Neural crest cell (in vitro differentiated cells): ENCODE measurements at regions not wholly inside any gene's neighbourhood (a gene's known extent, or its start where the extent isn't known, plus 50 kb on each side); places are given as distances from the start of the nearest gene placed in this dataset.
A peak's percentile ranks its signal among the peaks of the same experiment; 100 is the strongest.

Experiments
- DNase-seq: peaks from one replicate; pipeline ENCODE4 v3.0.0; 2021; ENCODE audit warnings: low read depth, mixed read lengths, low spot score
- H3K27ac Mint-ChIP-seq: one replicate; pipeline ENCODE4 v1.8.0; 2021; ENCODE audit warnings: mild to moderate bottlenecking, mixed read lengths; ENCODE audit not compliant: unreplicated experiment
- H3K27me3 Mint-ChIP-seq: 2 replicates; pipeline ENCODE4 v1.8.0; 2021; ENCODE audit warnings: low read depth, mild to moderate bottlenecking, mixed read lengths
- H3K36me3 Mint-ChIP-seq: 2 replicates; pipeline ENCODE4 v1.8.0; 2021; ENCODE audit warnings: low read depth, mild to moderate bottlenecking, mixed read lengths
- H3K4me1 Mint-ChIP-seq: 2 replicates; pipeline ENCODE4 v1.8.0; 2021; ENCODE audit warnings: mixed read lengths
- H3K4me3 Mint-ChIP-seq: one replicate; pipeline ENCODE4 v1.8.0; 2021; ENCODE audit warnings: mild to moderate bottlenecking, mixed read lengths
- H3K9me3 Mint-ChIP-seq: 2 replicates; pipeline ENCODE4 v1.8.0; 2021; ENCODE audit warnings: mixed read lengths
- CTCF ChIP-seq: fragments of 200-600 bp; sonication (generic); conservative IDR thresholded peaks from 2 replicates; pipeline ENCODE4 v1.5.0; 2021; ENCODE audit warnings: antibody characterized with exemption, mild to moderate bottlenecking

DNA sequence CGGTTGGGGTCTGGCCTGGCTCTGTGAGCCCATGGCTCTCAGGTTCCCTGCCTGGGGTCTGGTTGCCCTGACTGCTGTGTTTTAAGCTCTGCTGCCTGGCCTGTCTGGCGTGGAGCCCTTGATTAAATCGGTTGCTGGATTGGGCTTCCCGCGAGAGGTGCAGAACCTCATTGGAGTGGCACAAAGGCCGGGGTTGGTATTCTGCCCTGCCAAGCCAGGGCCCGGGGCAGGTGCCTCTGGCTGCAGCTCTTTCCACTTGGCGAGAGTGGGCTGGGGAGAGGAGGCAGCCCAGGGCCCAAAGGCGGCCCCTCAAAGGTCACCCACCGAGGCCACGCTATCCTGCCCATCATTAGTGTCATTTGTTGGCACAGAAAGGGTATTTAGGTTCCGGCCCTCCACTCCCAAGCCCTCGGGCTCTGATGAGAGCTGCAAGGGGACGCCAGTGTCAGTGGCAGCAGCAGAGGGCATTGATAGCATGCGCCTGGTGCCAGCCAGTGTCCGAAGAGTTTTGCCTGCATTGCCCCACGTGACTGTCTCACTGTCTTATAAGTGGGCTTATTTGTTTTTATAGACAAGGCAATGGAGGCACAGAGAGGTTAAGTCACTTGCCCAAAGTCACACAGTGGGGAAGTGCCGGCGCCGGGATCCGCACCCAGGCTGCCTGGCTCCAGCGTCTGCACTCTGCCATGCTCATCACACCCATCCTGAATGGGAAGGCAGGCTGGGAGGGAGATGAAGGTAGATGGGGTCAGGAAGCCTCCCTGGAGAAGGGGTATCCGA, 68.0 kb upstream of the CIBAR2 start:
- TF ChIP-seq CTCF: no peak
- Mint-ChIP-seq H3K4me1 (peaks cover 14% of the 10 kb centered on the region), H3K4me3 (no peak overlapping the region), H3K27me3 (peaks cover 9% of the 10 kb centered on the region), H3K9me3 (peaks cover 5% of the 10 kb centered on the region), H3K36me3 (peaks cover 17% of the 10 kb centered on the region), H3K27ac (no peak overlapping the region)
- DNase-seq: no peak

- Mint-ChIP-seq H3K27me3 (peaks cover 9% of the 10 kb centered on the region), H3K27ac (no peak overlapping the region), H3K36me3 (peaks cover 17% of the 10 kb centered on the region), H3K9me3 (peaks cover 5% of the 10 kb centered on the region), H3K4me3 (no peak overlapping the region), H3K4me1 (peaks cover 14% of the 10 kb centered on the region)
- TF ChIP-seq CTCF: no peak
- DNase-seq: no peak
These were observed 68.8 kb upstream of the CIBAR2 start for GRCh38 chr16:85180827-85181738.

- H3K36me3 Mint-ChIP-seq: peaks cover 17% of the 10 kb centered on the region
- peaks cover 5% of the 10 kb centered on the region for H3K9me3 Mint-ChIP-seq
- H3K4me3 Mint-ChIP-seq: no peak overlapping the region
- H3K4me1 Mint-ChIP-seq: peaks cover 14% of the 10 kb centered on the region
- no peak for DNase-seq
- H3K27ac Mint-ChIP-seq: no peak overlapping the region
- peaks cover 6% of the 10 kb centered on the region for H3K27me3 Mint-ChIP-seq
- no peak for TF ChIP-seq CTCF
These were observed 69.5 kb upstream of the CIBAR2 start for GRCh38 chr16:85181739-85182129.

GRCh38 chr16:85182286-85182685, 70.0 kb upstream of the CIBAR2 start:
- Mint-ChIP-seq H3K4me1 (peaks cover 12% of the 10 kb centered on the region), H3K27ac (no peak overlapping the region), H3K36me3 (peaks cover 17% of the 10 kb centered on the region), H3K4me3 (no peak overlapping the region), H3K9me3 (peaks cover 5% of the 10 kb centered on the region), H3K27me3 (peaks cover 4% of the 10 kb centered on the region)
- no peak for TF ChIP-seq CTCF
- no peak for DNase-seq

- H3K9me3 Mint-ChIP-seq: peaks cover 5% of the 10 kb centered on the region
- H3K4me1 Mint-ChIP-seq: peaks cover 7% of the 10 kb centered on the region
- no peak for DNase-seq
- peaks cover 17% of the 10 kb centered on the region for H3K36me3 Mint-ChIP-seq
- peak overlapping the region; percentile 55 for H3K27ac Mint-ChIP-seq
- H3K4me3 Mint-ChIP-seq: peak overlapping the region; percentile 10
- TF ChIP-seq CTCF: no peak
- no peaks in the 10 kb centered on the region for H3K27me3 Mint-ChIP-seq
These were observed 70.5 kb upstream of the CIBAR2 start for GRCh38 chr16:85182774-85183173.
